Anterior cingulate cortex (tissue), 58 donors: ENCODE measurements at regions not wholly inside any gene's neighbourhood (a gene's known extent, or its start where the extent isn't known, plus 50 kb on each side); places are given as distances from the start of the nearest gene placed in this dataset.
A peak's percentile ranks its signal among the peaks of the same experiment; 100 is the strongest.
"Not testable (repeated sequence)": the region's sequence is repeated elsewhere in the genome, so short reads cannot be mapped to it uniquely, and the experiment has no call there.

Experiments
- DNase-seq, 58 donors: peaks; one replicate each; lab custom pipeline; 2025; lab: John Stamatoyannopoulos, UW

DNA sequence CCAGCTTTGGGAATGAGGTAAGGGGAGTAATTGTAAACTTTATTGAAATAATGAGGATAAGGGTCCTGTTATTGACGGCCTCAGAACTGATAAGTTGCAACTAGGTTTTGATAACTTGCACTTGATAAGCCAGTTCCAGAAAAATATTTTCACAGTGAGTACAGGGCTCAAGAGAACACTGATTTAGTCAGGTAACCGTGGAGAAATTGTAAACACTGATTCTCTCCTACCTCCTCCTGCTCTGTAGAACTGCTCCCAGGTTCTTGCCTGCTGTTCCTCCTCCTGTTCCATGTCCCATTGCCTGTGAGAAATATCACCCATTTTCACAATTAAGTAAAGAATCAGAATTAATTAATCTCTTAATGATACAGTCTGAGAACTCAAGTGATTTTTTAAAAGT is 55.0 kb upstream of the CXXC4 start:
- no peak for DNase-seq

DNA sequence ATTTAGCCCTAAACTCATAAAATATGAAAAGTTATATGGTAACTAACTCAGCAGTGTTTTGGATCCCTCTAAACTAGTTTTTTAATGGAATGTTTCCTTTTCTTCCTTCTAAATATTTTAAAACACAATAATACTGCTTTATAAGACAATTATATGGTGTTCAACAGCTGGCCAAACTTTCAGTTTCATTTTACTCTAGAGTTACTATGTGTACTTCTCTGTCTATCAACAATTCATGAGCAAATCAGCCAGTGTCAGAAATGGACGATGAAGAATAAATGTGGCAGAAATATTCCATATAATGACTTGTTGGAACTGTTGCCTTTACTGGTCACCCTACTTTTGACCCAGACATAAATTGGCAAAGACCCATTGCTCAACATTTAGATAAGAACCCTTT is 64.8 kb upstream of the CXXC4 start:
- DNase-seq, result no peak

DNA sequence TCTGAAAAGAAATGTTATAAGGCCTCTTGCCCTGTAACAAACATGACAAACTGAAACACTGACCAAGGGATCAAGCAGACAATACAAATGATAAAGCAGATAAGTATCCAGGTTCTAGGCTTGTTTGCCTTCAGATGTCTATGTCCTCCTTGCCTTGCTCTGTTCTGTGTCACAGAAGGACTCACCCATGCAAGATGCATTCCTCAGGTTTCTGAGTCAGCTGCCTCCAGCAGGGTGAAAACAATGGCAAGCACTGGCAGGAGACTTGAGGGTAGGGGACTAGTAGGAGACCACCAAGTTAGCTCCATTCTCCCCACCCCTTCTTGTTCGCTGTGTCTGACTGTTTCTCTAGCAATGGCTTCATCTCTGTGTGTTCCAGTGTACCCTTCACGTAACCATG is 76.6 kb upstream of the CXXC4 start:
- DNase-seq, result no peak

DNA sequence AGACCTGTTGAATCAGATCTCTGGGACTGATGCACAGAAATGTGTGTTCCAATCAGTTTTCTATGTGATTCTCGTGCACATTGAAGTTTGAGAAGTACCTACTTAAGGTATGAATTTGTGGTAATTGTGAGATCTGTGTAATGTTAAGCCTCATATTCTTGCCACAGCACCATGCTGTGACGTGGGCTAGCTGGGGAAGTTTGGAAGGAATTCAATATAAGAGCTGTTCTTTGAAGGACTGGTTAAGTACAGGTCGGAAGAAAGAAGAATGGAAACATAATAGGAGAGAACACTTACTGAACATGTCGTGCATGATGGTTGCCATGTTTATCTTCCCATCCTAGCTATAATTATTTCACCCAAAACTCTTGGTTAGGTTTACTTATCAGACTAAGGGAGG is 79.7 kb upstream of the CXXC4 start:
- no peak for DNase-seq

DNA sequence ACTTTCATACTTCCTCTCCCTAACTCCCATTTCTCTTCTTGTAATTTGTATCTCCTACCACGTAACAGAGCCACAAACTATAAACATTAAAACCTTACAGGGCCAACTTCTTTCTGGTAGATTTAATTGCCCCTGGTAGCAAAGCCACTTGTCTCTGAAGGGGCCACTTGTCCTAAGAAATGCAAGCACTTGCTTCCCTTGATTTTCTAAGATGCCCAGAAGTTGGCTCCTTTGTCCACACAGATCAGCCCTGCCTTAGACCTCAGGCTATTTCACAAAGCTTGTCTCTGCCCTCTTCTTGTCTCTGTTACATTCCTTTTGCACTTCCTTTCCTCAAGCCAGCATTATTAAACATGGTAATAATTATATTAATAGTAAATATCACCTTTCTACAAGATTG is 80.6 kb upstream of the CXXC4 start:
- no peak for DNase-seq

DNA sequence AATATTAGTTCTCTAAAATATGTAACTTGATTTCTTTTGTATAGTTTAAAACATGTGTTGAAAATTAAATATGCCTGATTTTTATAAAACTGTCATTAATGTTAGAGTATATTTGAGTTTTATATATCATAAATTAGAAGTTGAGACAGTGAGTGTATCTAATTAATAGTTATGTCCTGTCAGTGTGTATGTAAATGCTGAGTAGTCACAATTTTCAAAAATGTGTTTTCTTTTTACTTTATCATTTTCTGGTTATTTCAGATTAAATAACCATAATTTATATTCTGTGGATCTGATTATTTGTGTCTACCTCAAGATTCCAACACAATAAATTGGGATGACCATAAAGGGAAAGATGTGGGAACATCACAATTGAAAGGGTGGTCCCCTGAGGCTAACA is 82.7 kb upstream of the CXXC4 start:
- no peak for DNase-seq

DNA sequence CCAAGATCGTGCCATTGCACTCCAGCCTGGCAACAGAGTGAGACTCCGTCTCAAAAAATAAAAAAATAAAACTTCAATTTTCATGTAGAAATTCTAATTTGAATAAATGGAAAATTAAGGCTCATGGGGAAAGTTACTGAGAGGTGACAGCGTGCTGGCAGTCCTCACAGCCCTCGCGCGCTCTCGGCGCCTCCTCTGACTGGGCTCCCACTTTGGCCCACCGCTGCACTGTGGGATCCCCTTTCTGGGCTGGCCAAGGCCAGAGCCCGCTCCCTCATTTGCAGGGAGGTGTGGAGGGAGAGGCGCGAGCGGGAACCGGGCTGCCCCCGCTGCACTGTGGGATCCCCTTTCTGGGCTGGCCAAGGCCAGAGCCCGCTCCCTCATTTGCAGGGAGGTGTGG is 86.8 kb upstream of the CXXC4 start:
- not testable (repeated sequence) for DNase-seq

DNA sequence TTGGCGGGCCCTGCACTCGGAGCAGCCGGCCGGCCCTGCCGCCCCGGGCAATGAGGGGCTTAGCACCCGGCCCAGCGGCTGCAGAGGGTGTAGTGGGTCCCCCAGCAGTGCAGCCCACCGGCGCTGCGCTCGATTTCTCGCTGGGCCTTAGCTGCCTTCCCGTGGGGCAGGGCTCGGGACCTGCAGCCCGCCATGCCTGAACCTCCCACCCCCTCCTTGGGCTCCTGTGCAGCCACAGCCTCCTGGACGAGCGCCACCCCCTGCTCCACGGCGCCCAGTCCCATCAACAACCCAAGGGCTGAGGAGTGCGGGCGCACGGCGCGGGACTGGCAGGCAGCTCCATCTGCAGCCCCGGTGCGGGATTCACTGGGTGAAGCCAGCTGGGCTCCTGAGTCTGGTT is 87.4 kb upstream of the CXXC4 start:
- not testable (repeated sequence) for DNase-seq

DNA sequence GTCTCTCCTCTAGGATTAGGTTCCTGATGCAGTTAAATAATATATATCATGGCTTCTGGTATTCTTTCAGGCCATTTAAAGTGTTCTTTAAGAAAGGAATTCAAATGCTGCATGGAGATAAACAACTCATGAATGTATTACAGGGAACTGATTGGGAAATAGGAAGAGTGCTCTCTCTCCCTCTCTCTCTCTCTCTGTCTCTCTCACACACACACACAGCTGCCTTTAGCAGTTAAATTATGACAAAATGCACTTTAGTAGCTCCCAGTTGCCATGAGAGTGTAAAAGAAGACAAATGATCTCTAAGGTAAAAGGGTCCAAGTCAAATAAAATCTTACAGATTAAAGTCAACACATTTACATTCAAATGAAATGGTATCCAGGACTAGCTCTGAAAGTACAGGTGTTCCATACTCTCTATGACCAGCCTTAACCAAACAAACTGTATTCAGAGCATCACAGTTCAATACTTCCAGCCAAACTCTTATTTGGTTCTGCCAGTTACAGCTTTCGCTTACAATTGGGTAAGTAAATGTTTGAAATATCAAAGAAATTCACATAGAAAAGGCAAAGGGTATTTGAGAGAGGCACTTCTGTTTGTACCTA is 94.7 kb upstream of the CXXC4 start:
- no peak for DNase-seq

DNA sequence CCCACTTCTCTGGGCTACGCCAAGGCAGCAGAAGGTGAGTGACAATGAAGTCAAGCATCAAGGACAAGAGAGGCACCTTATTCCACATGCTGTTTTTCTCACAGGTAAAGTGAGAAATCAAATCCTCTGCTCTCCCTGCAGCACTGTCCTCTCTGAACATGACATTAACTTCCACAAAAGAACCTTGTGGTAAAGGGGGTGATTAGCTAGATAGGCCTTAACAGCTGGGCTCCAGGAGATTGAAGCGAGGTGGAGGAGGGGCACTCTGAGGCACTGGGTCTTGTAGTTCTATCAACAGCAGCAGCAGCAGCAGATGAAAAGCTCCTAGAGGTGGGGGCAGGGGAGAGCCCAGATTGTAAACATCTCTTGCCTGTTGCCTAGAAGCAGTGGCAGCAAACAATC is 96.8 kb upstream of the CXXC4 start:
- DNase-seq, result peak in 8 of 58 donors; percentile 0 to 4 (median 1)

DNA sequence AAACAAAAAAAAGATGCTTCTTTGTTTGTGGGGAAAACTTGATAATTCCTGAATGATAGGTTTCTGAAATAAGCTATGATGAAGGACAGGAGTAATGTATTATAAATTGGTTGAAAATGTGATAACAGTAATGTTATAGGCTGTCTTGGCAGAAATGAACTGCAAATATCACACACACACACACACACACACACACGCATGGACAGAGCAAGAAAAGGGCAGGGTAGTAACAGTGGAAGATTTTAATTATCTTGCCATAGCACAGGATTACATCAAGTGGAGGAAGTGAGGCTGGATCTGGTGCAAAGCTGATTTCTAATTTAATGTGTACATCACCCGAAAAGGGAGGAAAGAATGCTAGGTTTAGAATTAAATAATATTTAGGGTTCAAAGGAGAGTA is 97.5 kb upstream of the CXXC4 start:
- DNase-seq, result no peak

DNA sequence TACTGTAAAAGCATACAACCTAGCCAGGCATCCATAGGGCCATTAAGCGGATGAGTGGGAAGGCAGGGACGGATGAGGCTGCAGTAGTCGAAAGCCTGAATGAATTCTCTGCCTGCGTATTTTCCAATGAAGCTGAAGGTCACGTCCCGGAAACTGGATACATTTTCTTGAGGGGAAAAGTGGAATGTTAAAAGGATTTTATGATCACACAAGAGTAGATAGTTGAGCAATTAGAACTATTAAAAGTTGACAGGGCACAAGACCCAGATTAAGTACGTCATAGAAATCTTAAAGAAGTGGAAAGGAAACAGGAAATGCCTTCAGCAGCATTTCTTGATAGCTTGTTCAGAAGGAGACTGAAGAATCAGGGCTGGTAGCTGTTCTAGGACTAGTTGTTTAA is 98.3 kb upstream of the CXXC4 start:
- no peak for DNase-seq

DNA sequence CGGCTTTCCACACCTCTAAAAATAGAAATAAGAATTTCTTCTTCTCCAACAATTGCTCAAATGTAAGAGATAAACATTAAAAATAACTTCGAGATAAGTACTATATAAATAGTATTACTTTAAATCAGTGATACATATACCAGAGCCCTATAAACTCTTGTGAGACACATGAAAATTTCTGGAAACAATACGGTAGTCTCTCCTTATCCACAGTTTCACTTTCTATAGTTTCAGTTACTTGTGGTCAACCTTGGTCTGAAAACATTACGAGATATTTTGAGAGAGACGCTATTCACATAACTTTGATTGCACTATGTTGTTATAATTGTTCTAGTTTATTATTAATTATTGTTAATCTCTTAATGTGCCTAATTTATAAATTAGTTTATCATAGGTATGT is 101.5 kb upstream of the CXXC4 start:
- no peak for DNase-seq

DNA sequence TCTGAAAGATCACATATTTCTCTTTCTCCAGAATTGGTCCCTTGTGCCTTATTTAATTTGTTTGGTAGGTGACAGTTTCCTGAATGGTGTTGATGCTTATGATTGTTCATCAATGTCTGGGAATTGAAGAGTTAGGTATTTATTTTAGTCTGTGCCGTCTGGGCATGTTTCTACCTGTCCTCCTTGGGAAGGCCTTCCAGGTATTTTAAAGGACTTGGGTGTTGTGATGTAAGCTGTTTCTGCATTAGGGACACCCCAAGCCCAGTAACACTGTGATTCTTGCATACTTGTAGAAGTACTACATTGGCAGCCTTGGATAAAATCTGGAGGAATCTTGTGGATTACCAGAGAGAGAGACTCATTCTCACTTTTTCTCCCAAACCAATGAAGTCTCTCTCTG is 120.8 kb upstream of the CXXC4 start:
- no peak for DNase-seq

DNA sequence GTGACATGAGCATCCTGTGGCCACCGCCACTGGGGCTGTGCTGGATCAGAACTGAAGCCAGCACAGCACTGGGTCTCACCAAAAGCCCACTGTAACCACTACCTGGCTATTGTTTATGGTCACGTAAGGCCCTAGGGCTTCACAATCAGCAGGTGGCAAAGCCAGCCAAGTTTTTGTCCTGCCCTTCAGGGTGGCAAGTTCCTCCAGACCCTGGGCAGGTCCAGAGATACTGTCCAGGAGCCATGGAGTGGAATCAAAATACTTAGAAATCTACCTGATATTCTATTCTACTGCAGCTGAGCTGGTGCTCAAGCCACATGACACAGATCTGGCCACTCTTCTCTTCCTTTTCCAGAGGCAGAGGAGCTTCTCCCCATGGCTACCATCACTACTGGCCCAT is 121.2 kb upstream of the CXXC4 start:
- no peak for DNase-seq

DNA sequence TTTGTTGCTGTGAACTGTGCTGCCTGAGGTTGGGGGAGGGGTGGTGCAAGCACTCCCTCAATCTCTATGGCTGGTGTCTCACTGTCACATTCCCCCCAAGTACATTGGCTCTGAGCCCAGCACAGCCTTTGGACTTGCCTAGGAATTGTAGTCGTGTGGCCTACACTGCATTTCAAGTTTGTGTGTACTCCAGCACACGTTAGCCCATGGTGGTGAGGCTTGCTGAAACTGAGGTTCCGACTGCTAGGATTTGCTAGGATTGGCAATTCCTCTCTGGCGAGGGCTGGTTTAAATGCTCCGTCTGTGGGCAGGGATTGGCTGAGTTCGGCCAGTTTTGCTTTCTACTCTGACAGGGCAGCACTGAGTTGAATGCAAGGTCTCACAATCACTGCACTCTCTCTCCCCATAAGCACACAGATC is 121.7 kb upstream of the CXXC4 start:
- peak in 23 of 58 donors; percentile 0 to 69 (median 11) for DNase-seq

DNA sequence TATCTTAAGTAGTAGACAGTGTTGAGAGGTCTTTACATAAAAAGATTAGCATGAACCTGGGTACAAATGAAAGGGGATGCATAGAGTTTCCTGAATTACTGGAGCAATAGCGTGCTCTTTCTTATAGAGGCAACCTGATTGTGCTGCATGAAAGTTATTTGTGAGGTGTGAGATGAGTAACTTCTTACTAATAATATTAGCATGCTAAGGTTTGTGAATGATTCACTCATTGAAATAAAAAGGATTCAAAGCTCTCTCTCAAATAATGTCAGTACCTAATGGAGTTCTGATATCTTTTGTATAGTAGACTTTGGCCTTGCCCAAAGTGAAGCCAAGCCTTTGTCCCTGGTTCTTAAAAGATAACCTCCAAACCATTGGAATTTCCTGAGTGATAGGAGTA is 131.0 kb upstream of the CXXC4 start:
- DNase-seq, result no peak

DNA sequence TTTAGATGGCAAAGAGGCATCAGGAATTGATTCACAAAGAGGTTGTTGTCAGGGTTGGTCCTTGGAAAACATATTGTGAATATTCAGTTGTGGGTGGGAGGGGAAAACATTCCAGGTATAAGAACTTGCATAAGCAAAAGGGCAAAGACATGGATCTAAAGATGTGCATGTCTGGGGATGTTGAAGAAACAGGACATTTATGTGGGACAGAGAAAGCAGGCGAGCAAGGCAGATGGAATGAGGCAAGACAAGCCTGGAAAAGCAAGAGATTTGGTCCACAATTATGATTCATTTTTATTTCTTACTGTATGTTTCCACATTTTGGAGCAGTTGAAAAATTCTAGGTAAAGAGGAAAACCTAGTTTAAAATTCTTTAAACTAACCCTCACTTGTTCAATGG is 134.9 kb upstream of the CXXC4 start:
- no peak for DNase-seq

DNA sequence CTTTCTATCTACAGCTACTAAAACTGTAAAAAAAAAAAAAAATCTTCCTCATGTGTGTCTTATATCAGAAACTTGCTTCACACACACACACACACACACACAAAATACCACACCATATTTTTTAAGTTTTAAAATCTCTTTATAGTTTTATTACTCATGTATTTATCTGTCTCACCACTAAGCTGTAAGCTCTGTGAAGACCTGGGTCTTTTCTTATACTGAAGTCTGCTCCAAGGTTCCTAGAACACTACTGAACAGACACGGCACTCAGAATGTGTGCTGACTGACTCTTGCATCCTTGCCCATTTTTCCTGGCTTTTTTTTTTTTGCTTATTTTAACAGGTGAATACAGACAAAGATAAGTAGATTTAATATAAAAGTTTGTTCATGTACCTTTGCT is 135.6 kb upstream of the CXXC4 start:
- DNase-seq, result no peak

DNA sequence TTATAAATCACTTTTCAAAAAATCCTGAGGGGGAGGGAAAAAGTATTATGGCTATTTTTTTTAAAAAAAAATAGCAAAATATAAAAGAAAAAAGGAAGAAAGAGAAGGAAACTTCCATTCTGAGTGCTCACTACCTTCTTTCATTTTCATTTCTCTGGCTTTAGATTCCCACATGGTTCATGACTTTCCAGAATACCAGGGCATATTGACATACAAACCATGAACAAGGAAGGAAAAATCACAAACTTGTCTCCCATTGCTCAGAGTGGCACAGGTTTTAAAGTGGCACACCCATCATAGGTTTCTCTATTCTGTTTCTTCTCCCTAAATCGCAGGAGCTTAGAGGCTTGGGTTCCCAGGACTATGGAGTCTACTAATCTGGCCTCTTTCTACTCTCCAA is 136.3 kb upstream of the CXXC4 start:
- no peak for DNase-seq

DNA sequence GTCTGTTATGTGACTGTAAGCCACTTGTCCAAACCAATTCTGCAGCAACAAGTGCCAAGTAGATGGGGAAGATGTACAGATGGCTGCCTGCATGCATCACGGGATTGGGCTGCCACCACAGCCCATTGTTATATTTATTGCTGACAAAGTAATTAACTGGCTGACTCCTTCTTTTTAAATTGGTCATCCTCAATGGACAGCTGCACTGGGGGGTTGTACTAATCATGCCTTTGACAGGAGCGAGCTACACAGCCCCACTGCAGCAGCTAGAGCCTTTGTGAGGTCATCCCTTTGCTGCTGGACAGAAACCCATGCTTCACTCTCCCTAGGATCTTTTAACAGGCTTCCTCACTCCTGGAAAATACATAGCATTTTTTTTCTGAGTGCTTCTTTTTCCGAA is 146.7 kb upstream of the CXXC4 start:
- DNase-seq, result no peak

DNA sequence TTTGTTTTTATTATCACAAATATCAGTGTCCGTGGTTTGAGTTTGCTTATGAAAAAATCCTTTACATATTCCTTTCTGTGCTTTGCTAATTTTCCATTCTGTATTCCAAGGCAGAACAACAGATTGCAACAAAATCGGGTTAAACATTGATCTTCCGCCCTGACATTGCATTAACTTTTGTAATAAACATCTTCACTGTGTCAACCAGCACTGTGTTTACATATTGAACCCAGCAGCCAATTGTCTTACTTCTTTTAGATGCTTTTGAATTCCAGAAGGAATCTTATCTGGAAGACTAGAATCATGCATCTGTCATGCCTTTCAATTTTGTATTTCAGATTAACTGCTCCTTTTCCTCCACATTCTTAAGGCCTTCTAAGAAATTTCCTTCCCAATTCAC is 147.8 kb upstream of the CXXC4 start:
- DNase-seq, result no peak

DNA sequence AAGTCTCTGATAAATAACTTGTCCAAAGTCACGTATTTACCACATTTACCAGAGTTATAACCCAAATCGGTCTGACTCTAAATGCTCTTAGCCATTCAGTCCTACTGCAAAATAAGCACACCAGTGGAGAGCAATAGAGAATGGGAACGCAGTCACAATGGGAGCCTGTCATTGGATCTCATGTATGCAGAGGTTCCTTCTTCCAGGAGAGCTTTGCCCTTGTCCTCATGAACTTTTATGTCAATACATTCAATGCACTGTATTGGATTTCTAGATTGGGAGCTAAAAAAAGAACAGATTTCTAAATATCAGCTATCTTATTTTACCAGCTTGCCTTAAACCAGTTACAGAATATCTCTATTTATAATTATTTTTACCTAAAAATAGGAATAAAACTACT is 149.1 kb upstream of the CXXC4 start:
- DNase-seq, result no peak
